ENCODE measurements at regions not wholly inside any gene's neighbourhood (a gene's known extent, or its start where the extent isn't known, plus 50 kb on each side); places are given as distances from the start of the nearest gene placed in this dataset.
"Not testable (repeated sequence)": the region's sequence is repeated elsewhere in the genome, so short reads cannot be mapped to it uniquely, and the experiment has no call there.

DNA sequence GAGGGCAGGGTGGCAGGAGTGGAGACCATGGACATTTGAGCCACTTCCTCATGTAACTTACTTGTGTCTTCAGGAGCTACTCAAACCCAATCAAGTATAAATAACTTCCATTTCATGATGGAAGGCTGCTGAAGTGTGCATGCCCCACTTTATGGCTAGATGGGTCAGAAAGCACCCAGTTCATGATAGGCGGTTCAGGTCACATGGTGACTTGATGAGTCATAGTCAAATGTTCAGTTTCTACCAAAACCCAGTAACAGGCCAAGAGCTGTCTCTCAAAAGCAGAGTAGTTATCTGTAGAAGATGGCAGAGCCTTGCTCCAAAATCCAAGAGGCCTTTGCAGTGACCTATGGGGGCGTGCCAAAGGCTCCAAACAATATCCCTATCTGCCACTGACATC, 133.7 kb upstream of the TENT5A start:
- Mint-ChIP-seq H3K9me3 (no peaks in the 10 kb centered on the region), H3K4me3 (no peak overlapping the region), H3K36me3 (ENCODE audit: low read depth) (no peaks in the 10 kb centered on the region), H3K27ac (no peak overlapping the region), H3K4me1 (no peaks in the 10 kb centered on the region), H3K27me3 (ENCODE audit: low read depth, poor library complexity) (peaks cover 3% of the 10 kb centered on the region)
- DNase-seq: no peak
- no peak for TF ChIP-seq CTCF (IDR thresholded peaks at IDR 0.05)

DNA sequence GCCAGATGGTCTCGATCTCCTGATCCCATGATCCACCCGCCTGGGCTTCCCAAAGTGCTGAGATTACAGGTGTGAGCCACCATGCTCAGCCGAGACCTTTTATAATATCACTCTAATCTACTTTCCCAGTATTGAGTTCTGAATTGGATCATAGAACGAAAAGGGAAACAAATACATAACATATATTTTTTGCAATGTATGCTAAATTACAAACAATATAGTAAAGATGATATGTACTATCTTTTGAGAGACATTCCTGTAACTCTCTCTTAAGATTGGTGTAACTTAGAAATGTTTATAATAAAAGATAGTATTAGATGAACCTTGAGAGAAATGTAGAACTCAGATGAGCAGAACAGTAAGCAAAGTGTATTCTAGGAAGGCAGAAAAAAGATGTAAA, 129.2 kb upstream of the TENT5A start:
- no peak for TF ChIP-seq CTCF (IDR thresholded peaks at IDR 0.05)
- no peaks in the 10 kb centered on the region for H3K4me1 Mint-ChIP-seq
- no peak overlapping the region for H3K27ac Mint-ChIP-seq
- peaks cover 3% of the 10 kb centered on the region for H3K27me3 Mint-ChIP-seq (ENCODE audit: low read depth, poor library complexity)
- no peaks in the 10 kb centered on the region for H3K9me3 Mint-ChIP-seq
- no peaks in the 10 kb centered on the region for H3K36me3 Mint-ChIP-seq (ENCODE audit: low read depth)
- H3K4me3 Mint-ChIP-seq: no peak overlapping the region
- DNase-seq: no peak

- Mint-ChIP-seq H3K4me1 (no peaks in the 10 kb centered on the region), H3K27ac (no peak overlapping the region), H3K36me3 (ENCODE audit: low read depth) (no peaks in the 10 kb centered on the region), H3K9me3 (peaks cover 15% of the 10 kb centered on the region), H3K27me3 (ENCODE audit: low read depth, poor library complexity) (no peaks in the 10 kb centered on the region), H3K4me3 (no peak overlapping the region)
- DNase-seq: no peak
- TF ChIP-seq CTCF (IDR thresholded peaks at IDR 0.05): no peak
These were observed 126.0 kb upstream of the TENT5A start for GRCh38 chr6:81878479-81878878.

DNA sequence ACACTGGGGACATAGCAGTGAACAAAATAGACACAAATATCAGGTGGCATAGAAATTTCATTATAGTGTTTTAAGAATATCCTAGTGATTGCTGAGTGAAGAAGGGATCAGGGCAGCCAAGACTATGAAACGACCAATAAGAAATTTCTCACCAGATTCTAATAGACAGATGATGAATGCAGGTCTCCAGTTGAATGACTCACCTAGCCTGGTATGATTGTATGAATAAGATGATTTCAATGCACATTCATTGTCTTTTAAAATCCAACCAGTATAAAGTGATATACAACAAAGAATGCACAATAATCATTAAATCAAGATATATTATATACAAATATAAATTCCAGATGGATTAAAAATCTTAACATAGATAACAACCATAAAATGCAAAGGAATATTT, 124.5 kb upstream of the TENT5A start:
- no peak for DNase-seq
- TF ChIP-seq CTCF (IDR thresholded peaks at IDR 0.05): no peak
- no peaks in the 10 kb centered on the region for H3K36me3 Mint-ChIP-seq (ENCODE audit: low read depth)
- no peak overlapping the region for H3K4me3 Mint-ChIP-seq
- H3K4me1 Mint-ChIP-seq: no peaks in the 10 kb centered on the region
- H3K27ac Mint-ChIP-seq: no peak overlapping the region
- no peaks in the 10 kb centered on the region for H3K27me3 Mint-ChIP-seq (ENCODE audit: low read depth, poor library complexity)
- H3K9me3 Mint-ChIP-seq: peaks cover 29% of the 10 kb centered on the region

DNA sequence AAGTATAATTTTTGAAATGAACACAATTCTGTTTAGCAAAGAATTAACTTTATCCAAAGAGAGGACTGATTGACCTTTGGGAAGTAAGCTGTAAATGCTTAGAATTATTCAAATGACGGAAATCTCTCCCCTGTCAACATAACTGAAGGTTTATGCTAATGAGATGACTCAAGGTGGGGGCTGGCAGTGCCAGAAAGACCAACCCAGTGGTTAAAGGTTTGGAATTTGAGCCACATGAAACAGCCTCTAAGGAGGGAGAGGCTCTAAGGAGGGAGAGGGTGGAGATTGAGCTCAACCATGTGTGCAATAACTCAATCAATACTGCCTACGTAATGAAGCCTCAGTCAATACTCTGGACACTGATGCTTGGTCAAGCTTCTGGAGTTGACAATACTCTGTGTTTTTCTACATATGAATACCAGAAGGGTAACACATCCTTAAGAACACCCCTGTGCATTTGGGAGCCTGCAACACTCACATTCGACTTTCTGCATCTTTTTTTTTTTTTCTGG, 123.4 kb upstream of the TENT5A start:
- Mint-ChIP-seq H3K36me3 (ENCODE audit: low read depth) (no peaks in the 10 kb centered on the region), H3K4me3 (no peak overlapping the region), H3K9me3 (peaks cover 38% of the 10 kb centered on the region), H3K27me3 (ENCODE audit: low read depth, poor library complexity) (no peaks in the 10 kb centered on the region), H3K4me1 (no peaks in the 10 kb centered on the region), H3K27ac (no peak overlapping the region)
- no peak for TF ChIP-seq CTCF (IDR thresholded peaks at IDR 0.05)
- no peak for DNase-seq

GRCh38 chr6:81869749-81870508, 117.4 kb upstream of the TENT5A start:
- not testable (repeated sequence) for H3K4me3 Mint-ChIP-seq; H3K36me3 Mint-ChIP-seq (ENCODE audit: low read depth); DNase-seq; H3K27ac Mint-ChIP-seq; H3K4me1 Mint-ChIP-seq; H3K27me3 Mint-ChIP-seq (ENCODE audit: low read depth, poor library complexity)
- peaks cover 40% of the 10 kb centered on the region for H3K9me3 Mint-ChIP-seq

All from nephron progenitor cell (in vitro differentiated cells).